ENCODE measurements at regions not wholly inside any gene's neighbourhood (a gene's known extent, or its start where the extent isn't known, plus 50 kb on each side); places are given as distances from the start of the nearest gene placed in this dataset.

DNA sequence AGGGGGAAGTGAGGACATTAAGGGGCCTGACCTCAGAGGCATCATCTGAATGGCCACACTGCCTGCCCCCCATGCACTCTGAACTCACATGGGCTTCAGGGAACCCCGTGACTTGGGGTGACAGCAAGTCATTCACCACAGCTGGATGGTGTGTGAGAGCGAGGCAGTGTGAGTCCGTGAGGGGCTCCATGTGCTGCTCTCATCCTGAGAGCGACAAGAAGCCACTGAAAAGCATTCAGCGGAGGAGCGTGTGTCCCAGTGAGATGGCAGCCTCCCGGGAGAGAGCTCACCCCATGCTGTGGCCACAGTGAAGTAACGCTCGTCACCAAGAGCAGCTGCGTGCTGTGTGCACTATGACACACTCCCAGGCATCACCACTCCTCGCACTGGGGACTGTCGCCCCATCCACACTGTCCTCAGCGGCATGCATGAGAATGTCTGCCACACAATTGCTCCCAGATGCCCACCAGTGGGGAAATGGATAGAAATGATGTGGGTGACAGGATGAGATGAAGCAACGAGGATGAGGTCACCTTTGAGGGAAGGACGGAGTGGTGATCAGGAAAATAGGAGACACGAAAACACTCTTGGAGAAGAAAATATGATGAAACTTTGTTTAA lies 213.0 kb upstream of the RAB6C start:
- no peak for DNase-seq (ENCODE audit: low read depth, low spot score)

DNA sequence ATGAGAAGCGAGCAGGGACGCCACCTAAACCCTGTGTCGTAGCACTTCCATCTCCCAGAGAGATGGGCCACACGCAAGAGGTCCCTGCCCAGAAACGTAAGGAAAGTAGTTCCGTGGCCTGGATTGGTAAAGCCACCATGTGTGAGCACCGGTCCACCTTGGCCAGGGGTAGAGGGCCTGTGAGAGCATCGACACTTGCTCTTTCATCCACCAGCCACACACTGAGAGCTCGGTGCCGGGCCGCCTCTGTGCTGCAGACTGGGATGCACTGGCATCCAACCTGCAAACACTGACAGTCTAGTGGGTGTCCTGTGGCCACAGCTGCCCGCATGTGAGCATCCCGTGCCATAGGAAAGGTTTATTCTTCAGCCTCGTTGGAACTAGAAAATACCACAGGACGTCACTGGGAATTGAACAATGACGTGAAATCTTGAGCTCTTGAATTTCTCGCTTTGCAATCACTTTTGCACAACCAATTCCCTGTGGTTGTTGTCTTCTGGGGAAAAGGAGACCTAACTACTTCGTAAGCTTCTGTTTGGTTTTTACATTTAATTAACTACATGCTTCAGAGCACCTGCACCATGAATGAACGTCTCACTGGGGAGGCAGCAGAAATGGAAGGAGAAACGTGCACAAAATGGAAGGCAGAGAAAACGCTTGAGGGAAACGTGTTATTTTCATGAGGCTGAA lies 212.0 kb upstream of the RAB6C start:
- DNase-seq (ENCODE audit: low read depth, low spot score) = no peak

- DNase-seq (ENCODE audit: low read depth, low spot score) = no peak
Measured at GRCh38 chr2:129768036-129768386, 211.5 kb upstream of the RAB6C start.

- DNase-seq (ENCODE audit: low read depth, low spot score) = no peak
Measured at GRCh38 chr2:129768485-129769184, 210.8 kb upstream of the RAB6C start.

DNA sequence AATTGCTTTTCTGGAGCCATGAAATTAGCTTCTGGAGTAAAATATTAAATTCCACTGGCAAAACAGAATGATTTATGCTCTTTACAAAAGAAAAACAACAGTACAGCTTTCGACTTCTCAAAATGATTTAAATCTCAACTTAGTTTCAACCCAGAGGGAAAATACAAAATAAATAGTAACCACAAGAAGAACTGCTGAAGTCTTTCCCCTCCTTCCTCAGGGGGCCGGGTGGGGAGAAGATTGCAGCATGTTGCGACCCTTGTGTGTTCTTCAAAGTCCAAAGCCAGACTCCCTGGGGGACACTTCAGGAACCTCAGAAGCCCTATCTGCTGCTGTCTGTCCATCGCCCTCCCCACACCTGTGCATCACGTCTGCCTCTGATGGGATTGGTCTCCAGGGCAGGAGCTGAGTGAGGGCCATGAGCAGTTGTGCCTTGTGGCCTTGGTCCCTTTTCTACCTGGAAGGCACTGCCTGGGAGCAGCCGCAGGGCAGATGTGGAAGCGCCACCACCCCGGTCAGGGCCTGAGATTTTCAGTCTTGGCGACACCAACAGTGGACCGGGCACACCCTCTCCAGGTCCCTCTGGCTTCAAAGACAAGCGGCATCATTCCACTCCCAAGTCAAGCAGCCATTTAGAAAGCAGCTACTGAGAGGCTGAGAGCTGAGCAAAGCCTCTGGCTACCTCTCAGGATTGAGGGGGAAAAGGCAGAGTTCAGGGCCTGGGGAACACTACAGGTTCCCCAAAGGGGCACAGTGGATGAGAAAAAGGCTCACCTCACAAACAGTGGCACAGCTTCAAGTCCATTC lies 210.1 kb upstream of the RAB6C start:
- no peak for DNase-seq (ENCODE audit: low read depth, low spot score)

DNA sequence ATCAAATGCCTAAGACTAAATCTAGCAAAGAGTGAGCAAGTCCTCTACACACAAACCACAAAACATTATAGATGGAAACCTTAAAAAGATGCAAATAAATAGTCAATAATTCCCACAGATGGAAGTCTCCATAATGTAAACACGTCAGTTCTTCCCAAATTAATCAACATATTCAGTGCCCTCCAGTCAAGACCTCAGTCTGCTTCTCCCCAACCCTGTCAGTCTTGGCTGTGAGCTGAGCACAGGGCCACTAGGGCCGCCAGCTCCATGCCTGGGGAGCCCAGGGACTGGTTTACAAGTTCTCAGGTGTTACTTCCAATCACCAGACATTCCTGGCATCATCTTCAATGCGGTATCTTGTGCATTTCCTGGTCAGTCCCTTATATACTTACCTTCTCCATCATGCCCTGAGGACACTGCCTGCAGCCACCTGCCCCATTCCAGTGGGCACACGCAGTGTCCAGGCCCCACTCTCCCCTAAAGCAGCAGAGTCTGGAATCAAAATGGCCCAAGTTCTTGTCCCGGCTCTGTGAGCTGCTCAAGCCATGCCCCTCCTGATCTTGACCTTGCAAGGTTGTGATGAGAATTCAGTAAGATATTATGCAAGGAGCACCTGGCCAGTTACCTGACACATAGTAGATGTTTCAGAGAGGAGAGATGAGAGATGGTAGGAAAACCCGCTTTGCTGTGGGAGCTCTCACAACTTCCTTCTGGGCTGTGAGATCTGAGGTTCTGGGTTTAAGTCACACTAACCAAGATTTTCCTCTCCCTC lies 207.9 kb upstream of the RAB6C start:
- DNase-seq (ENCODE audit: low read depth, low spot score) = no peak

- no peak for DNase-seq (ENCODE audit: low read depth, low spot score)
Measured at GRCh38 chr2:129772190-129772579, 207.3 kb upstream of the RAB6C start.

DNA sequence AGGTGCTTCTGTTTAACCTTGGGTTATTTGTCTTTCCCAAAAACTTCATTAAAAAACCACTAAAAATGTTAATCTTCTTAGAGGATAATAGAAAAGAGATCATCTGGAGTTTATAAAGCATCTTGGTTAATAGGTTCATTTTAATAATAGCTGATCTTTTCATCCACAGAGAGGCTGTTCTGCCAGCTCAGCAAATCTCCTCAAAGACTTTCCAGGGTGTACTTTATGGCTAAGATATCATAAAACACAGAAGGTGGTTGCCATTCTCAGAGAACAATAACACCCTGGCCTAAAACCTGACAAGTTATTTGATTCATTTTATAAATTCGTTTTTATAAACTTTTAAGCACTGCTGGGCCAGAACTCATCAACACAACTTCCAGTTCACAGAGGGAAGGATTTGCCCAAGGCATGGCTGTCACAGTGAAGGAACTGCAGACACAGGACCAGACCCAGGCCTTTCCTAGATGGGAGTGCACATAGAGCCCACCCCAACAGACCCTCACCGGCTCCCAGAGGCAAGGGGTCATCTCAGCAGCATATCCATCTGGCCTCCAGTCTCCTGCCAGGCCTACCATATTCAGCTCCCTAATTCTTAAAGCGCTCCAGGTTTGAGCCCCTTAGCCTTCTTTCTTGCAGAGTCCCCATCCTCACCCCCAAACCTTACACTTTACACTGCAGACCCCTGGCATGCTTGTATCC lies 203.4 kb upstream of the RAB6C start:
- DNase-seq (ENCODE audit: low read depth, low spot score) = no peak

DNA sequence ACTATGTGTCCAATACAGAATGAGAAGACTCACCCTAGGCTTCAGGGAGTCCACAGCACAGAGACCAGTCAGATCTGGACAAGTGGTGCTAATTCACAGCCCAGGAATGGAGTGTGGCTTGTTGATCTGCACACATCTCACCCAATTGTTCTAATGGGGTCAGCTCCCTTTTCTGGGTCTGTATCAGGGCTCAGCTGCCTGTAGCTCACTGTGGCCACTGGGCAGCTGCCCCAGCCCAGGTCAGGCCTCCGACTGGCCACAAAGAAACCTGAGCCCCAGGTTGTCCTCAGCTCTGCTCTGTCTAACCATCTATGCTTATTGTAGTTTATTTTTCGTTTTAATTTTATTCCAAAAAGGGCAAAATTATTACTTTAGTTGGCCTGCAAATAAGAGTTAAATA lies 202.3 kb upstream of the RAB6C start:
- DNase-seq (ENCODE audit: low read depth, low spot score) = no peak

DNA sequence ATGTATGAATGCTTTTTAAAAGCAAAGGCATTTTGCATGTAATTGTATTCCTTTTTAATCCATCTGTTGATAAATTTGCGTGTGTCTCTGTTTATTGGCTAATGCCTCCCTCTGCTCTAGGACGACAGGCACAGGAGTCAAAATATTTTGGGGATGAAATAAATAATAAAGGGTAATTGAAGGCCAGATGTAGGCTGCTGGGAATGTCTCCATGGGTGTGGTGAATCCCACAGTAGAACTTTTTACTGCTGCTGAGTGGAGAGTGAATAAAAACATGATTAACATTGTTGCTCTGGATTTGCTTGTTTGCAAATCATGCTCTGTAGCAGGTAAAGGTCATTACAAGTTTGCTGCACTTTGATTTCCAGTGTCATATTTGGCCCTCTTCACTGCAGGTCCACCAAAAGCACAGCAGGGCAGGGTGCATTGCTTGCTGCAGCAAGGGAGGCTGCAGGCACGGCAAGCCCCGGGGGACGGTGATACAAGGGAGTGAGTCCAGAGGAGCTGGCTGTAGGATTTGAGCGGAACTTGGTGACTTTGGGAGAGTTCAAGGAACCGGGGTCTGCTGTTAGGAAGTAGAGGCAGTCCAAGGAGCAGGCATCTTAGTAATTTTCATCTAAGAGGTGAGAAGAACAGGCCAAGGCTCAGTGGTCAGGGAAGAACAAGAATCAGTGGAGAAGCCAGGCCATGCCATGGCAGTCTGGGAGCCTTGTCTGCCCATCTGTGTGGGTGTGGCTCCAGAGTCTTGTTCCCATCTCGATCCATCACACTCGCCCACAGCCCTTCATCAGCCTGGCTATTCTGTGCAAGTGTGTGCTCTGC lies 201.5 kb upstream of the RAB6C start:
- no peak for DNase-seq (ENCODE audit: low read depth, low spot score)

DNA sequence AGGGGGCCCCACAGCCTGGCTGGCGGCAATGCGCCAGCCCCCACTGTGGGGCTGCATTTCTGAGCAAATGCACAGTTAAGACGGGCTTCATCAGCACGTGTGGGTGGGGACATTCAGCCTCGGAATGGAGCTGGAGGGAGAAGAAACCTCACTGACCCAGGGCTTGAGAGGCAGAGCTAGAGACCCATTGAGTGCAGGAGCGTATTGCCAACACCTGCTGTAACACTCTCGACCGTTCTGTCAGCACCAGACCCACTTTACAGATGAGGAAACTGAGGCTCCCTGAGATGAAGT lies 200.9 kb upstream of the RAB6C start:
- no peak for DNase-seq (ENCODE audit: low read depth, low spot score)

GRCh38 chr2:129779783-129780182 lies 199.7 kb upstream of the RAB6C start:
- DNase-seq (ENCODE audit: low read depth, low spot score) = no peak

DNA sequence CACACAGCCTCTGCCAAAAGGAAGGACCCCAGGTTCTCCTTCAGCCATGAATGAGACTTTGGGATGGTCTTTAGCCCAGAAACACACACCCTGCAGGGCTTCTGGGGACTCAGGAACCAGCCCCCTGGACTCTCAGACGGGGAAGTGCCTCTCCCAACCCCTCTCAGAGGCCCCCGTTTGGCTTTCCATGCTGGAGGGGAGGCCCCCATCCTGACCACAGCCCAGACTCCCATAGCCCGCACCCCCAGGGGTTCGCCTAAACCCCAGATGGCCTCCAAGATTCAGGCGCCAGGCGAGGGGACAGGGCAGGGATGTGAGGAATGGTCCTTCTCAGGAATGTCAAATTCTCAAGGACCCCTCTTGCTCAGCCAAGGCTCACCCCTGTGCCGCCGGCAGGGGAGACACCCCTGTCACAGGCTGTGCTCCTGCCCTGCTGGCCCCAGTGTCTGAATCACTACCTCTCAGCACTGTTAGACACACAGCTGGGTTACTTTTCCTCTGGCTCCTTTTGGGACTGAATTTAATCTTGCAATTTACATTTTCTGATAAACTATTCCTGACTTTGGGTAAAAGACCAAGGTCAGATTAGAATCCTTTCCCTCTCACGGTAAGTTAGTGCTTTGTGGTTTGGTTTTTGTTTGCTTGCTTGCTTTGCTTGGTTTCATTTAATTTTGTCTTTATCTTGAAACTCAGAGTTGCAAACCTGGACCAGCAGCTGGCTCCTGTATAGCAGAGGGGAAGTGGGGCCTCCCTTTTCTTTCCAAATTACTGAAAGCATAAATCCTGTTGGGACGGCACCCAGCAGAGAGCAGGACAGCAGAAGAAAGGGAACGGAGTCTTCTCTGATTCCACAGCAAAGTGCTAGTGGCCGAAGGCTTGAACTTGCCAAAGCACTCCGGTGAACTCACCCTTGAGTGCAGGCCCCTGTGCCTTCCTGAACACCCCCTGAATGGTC lies 198.9 kb upstream of the RAB6C start:
- no peak for DNase-seq (ENCODE audit: low read depth, low spot score)

DNA sequence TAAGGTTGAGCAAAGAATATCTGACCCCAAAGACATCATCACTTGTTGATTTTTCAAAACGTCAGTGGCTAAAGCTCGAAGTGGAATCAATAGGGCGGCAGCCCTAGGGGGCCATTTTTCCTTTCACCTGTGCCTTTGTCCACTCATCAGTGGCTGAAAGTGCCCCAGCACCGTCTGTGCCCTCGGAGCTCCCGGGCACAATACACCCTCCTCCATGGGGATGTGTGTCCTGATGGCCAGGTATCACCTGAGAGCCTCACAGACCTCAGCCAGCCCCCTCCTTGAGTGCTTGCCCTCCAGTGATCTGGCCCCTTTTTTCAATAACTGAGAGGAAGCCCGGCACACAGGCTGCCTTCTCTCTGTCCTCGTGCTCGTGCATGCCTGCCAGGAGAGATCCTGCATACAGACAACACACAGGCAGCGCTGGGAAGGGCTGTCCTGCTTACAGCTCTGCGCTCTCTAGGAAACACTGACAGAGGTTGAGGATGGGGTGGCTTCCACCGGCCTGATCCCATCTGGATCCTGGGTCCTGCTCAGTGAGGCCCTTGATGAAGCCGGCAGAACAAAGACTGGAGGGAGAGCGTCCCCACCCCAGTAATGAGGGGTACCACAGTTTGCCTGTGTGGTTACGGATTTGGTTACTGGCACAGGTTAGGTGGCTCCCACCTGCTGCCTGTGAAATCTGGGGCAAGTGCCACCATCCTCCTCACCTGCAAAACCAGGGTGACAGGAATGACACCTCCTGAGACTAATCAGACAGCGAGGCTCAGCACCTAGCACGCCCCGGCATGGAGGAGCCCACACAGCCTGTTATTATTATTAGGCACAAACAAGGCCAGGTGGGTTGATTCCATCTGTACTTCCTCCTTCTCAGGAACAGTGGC lies 197.5 kb upstream of the RAB6C start:
- DNase-seq (ENCODE audit: low read depth, low spot score) = no peak

- no peak for DNase-seq (ENCODE audit: low read depth, low spot score)
Measured at GRCh38 chr2:129782633-129782990, 196.9 kb upstream of the RAB6C start.

- no peak for DNase-seq (ENCODE audit: low read depth, low spot score)
Measured at GRCh38 chr2:129784486-129784885, 195.0 kb upstream of the RAB6C start.

GRCh38 chr2:129791712-129792111 lies 187.8 kb upstream of the RAB6C start:
- DNase-seq (ENCODE audit: low read depth, low spot score) = no peak

- DNase-seq (ENCODE audit: low read depth, low spot score) = no peak
Measured at GRCh38 chr2:129793431-129793902, 186.0 kb upstream of the RAB6C start.
